GM12878 (cell line): ENCODE measurements at regions not wholly inside any gene's neighbourhood (a gene's known extent, or its start where the extent isn't known, plus 50 kb on each side); places are given as distances from the start of the nearest gene placed in this dataset.

Experiments
- ATAC-seq: fragments of 200-7000 bp; cut with Tn5 transposase; 3 replicates; pipeline ENCODE4 v1.9.1; 2020; ENCODE audit warnings: mild to moderate bottlenecking, moderate library complexity
- BruUV-seq: library from RNA; stranded (reverse); fragments of 400-500 nt; replicated peaks from 2 replicates; lab custom pipeline; 2021; lab: Mats Ljungman, UMichigan
- CTCF ChIA-PET: fragments of 300-600 bp; sonication (Branson Sonifier 250); formaldehyde crosslinking; extraction: SDS; loops from one replicate; lab custom pipeline; 2021; ENCODE audit warnings: inconsistent platforms; lab: Yijun Ruan, JAX
- POLR2A ChIA-PET: fragments of 350-600 bp; formaldehyde crosslinking; extraction: SDS; loops from one replicate; lab custom pipeline; 2021; ENCODE audit warnings: inconsistent platforms; lab: Charles Lee
- RAD21 ChIA-PET: fragments of 300-600 bp; sonication (Branson Sonifier 250); formaldehyde crosslinking; loops from one replicate; lab custom pipeline; 2023; ENCODE audit warnings: antibody characterized with exemption; ENCODE audit not compliant: unreplicated experiment; lab: Charles Lee
- SMC1A ChIA-PET: fragments of 300-600 bp; sonication (Branson Sonifier 250); formaldehyde crosslinking; loops from one replicate; lab custom pipeline; 2023; ENCODE audit not compliant: unreplicated experiment, uncharacterized antibody; lab: Charles Lee
- DNase-seq: peaks from one replicate; pipeline ENCODE4 v3.0.0-alpha.2; 2011; ENCODE audit warnings: low read depth, low spot score
- FAIRE-seq: peaks from 3 replicates; lab custom pipeline; 2011; peaks lifted over from hg19 to GRCh38; lab: Jason Lieb, UNC
- H2AFZ ChIP-seq: 2 replicates; pipeline ENCODE4 v1.6.0; 2011; ENCODE audit warnings: low read depth, low read length, control low read depth; ENCODE audit not compliant: control insufficient read depth
- H3K27ac ChIP-seq: 2 replicates; pipeline ENCODE4 v1.5.1; 2011; ENCODE audit warnings: control low read depth; ENCODE audit not compliant: control insufficient read depth, insufficient read depth
- H3K27me3 ChIP-seq, 2 experiments: replicated peaks in 1 of 2; 2 replicates each; pipeline versions ENCODE4 v1.6.0 to v1.6.1; 2011; ENCODE audit warnings: low read length in 1 of 2; ENCODE audit not compliant: control insufficient read depth in 2 of 2, insufficient read depth in 2 of 2
- H3K36me3 ChIP-seq, 2 experiments: 2 replicates each; pipeline ENCODE4 v1.5.1; 2011; ENCODE audit warnings: low read length in 1 of 2; ENCODE audit not compliant: control insufficient read depth in 2 of 2, insufficient read depth in 2 of 2
- H3K4me1 ChIP-seq: 2 replicates; pipeline ENCODE4 v1.6.1; 2011; ENCODE audit warnings: mild to moderate bottlenecking, low read length, moderate library complexity, mixed read lengths; ENCODE audit not compliant: control insufficient read depth, insufficient read depth
- H3K4me2 ChIP-seq: 2 replicates; pipeline ENCODE4 v1.6.0; 2011; ENCODE audit warnings: control low read depth; ENCODE audit not compliant: control insufficient read depth, insufficient read depth
- H3K4me3 ChIP-seq: fragments of 200-600 bp; sonication (generic); 2 replicates; pipeline ENCODE4 v1.5.1; 2016
- H3K79me2 ChIP-seq: 2 replicates; pipeline ENCODE4 v1.6.0; 2011; ENCODE audit warnings: low read length; ENCODE audit not compliant: control insufficient read depth, insufficient read depth
- H3K9ac ChIP-seq: 2 replicates; pipeline ENCODE4 v1.8.0; 2011; ENCODE audit warnings: low read length, control low read depth, mixed read lengths; ENCODE audit not compliant: control insufficient read depth, insufficient read depth
- H3K9me3 ChIP-seq: replicated peaks from 3 replicates; pipeline ENCODE4 v1.5.1; 2011; ENCODE audit warnings: mild to moderate bottlenecking, low read length; ENCODE audit not compliant: control insufficient read depth, insufficient read depth
- H4K20me1 ChIP-seq: 2 replicates; pipeline ENCODE4 v1.6.0; 2011; ENCODE audit not compliant: control insufficient read depth, insufficient read depth
- CTCF ChIP-seq, 3 experiments: IDR thresholded peaks in 2 of 3; conservative IDR thresholded peaks in 1 of 3; 2 replicates each; pipeline ENCODE4 v1.5.1; 2011; ENCODE audit warnings: low read depth in 3 of 3, low read length in 3 of 3, mild to moderate bottlenecking in 3 of 3, control low read depth in 2 of 3, moderate library complexity in 2 of 3, inconsistent platforms in 1 of 3, mixed read lengths in 1 of 3; ENCODE audit not compliant: control insufficient read depth in 2 of 3, insufficient read depth in 1 of 3; ENCODE audit errors: extremely low read depth in 1 of 3
- DPF2 ChIP-seq: fragments of 450-650 bp; IDR thresholded peaks from 2 replicates; pipeline ENCODE4 v1.6.1; 2017; ENCODE audit warnings: mild to moderate bottlenecking
- ESRRA ChIP-seq: IDR thresholded peaks from 2 replicates; pipeline ENCODE4 v1.6.1; 2012; ENCODE audit warnings: mild to moderate bottlenecking, low read length, improper control_type of control experiment
- FOXK2 ChIP-seq: fragments of 450-650 bp; IDR thresholded peaks from 2 replicates; pipeline ENCODE4 v1.6.1; 2017; ENCODE audit warnings: mild to moderate bottlenecking, moderate library complexity
- HCFC1 ChIP-seq: fragments of 150-350 bp; IDR thresholded peaks from 2 replicates; pipeline ENCODE4 v1.6.1; 2014; ENCODE audit warnings: low read length
- KDM1A ChIP-seq: fragments of 200-600 bp; sonication (generic); IDR thresholded peaks from 2 replicates; pipeline ENCODE4 v1.6.1; 2016; ENCODE audit warnings: borderline replicate concordance
- NR2C1 ChIP-seq: fragments of 450-650 bp; IDR thresholded peaks from 2 replicates; pipeline ENCODE4 v1.6.1; 2017; ENCODE audit warnings: antibody characterized with exemption, mild to moderate bottlenecking, moderate library complexity
- NRF1 ChIP-seq: conservative IDR thresholded peaks from 2 replicates; pipeline ENCODE4 v1.6.1; 2011; ENCODE audit warnings: mild to moderate bottlenecking, low read depth, low read length, improper control_type of control experiment
- PKNOX1 ChIP-seq: fragments of 450-650 bp; IDR thresholded peaks from 2 replicates; pipeline ENCODE4 v1.6.1; 2016; ENCODE audit warnings: mild to moderate bottlenecking
- SP1 ChIP-seq: IDR thresholded peaks from one replicate; pipeline ENCODE4 v1.6.1; 2011; ENCODE audit warnings: low read depth, low read length
- SUZ12 ChIP-seq: fragments of 200-600 bp; sonication (generic); IDR thresholded peaks from one replicate; pipeline ENCODE4 v1.6.1; 2018; ENCODE audit warnings: antibody characterized with exemption, mild to moderate bottlenecking; ENCODE audit not compliant: unreplicated experiment
- ZBTB33 ChIP-seq: fragments of 450-650 bp; IDR thresholded peaks from 2 replicates; pipeline ENCODE4 v1.6.1; 2017; ENCODE audit warnings: mild to moderate bottlenecking
- WGBS: methylation state at CpG from one replicate; pipeline ENCODE4 v1.1.6; 2016; ENCODE audit warnings: low lambda C conversion rate; ENCODE audit not compliant: insufficient replicate concordance, insufficient coverage; ENCODE audit errors: missing lambda C conversion rate; 5-methylcytosine and 5-hydroxymethylcytosine counted together
- in situ Hi-C: fragments of 300-500 bp; cut with MboI; formaldehyde crosslinking; loops from 9 replicates; pipeline ENCODE4 v1.14.3; 2018; ENCODE audit warnings: mixed read lengths
- intact Hi-C: fragments of 100-400 bp; cut with micrococcal nuclease; formaldehyde crosslinking; loops from one replicate; pipeline ENCODE4 v1.14.2; 2022; ENCODE audit not compliant: unreplicated experiment

GRCh38 chr4:138963412-138963811, 52.2 kb upstream of the NOCT start:
- Histone ChIP-seq H3K4me3 (no peak overlapping the region), H4K20me1 (no peaks in the 10 kb centered on the region), H3K36me3 (no peaks in the 10 kb centered on the region), H3K4me1 (no peaks in the 10 kb centered on the region), H3K9ac (no peak overlapping the region), H3K79me2 (no peaks in the 10 kb centered on the region), H3K9me3 (no peaks in the 10 kb centered on the region), H3K4me2 (no peak overlapping the region), H3K27me3 (no peaks in the 10 kb centered on the region; a peak in 1 of 4 replicates), H2AFZ (no peak overlapping the region), H3K27ac (no peak overlapping the region)
- in situ Hi-C loops (no loop called here), intact Hi-C loops (no loop called here)
- 4% methylated on average over 1 of the region's 4 CpGs for WGBS
- CTCF ChIA-PET: no interaction called here
- FAIRE-seq (no peak), ATAC-seq (no peak), DNase-seq (no peak)
- TF ChIP-seq SUZ12: no peak
- no TSS peak for BruUV-seq
- RAD21 ChIA-PET: no interaction called here
- POLR2A ChIA-PET: no interaction called here
- SMC1A ChIA-PET: no interaction called here

GRCh38 chr4:138961664-138962063, 53.9 kb upstream of the NOCT start:
- RAD21 ChIA-PET: no interaction called here
- TF ChIP-seq CTCF (IDR thresholded peaks at IDR 0.05 in 2 of 3, conservative IDR thresholded peaks at IDR 0.05 in 1 of 3; ENCODE audit: control insufficient read depth in 2 of 3, extremely low read depth in 1 of 3, insufficient read depth in 1 of 3, low read depth in 3 of 3, low read length in 3 of 3): no peak
- TF ChIP-seq KDM1A: no peak
- TF ChIP-seq FOXK2: no peak
- no peak for TF ChIP-seq NRF1
- TF ChIP-seq HCFC1: no peak
- TF ChIP-seq DPF2: no peak
- TF ChIP-seq ESRRA: no peak
- no peak for TF ChIP-seq NR2C1
- no peak for TF ChIP-seq SP1
- no peak for TF ChIP-seq ZBTB33
- no peak for TF ChIP-seq PKNOX1
- TF ChIP-seq, all 136 proteins: peak for 0
- no peaks in the 10 kb centered on the region for H4K20me1 ChIP-seq
- no peak overlapping the region for H3K4me3 ChIP-seq
- FAIRE-seq (no peak), DNase-seq (no peak), ATAC-seq (no peak)
- intact Hi-C loops (no loop called here), in situ Hi-C loops (no loop called here)
- no peak overlapping the region for H3K27ac ChIP-seq
- SMC1A ChIA-PET: no interaction called here
- H3K4me1 ChIP-seq: no peaks in the 10 kb centered on the region
- no peaks in the 10 kb centered on the region for H3K79me2 ChIP-seq
- BruUV-seq: no TSS peak
- WGBS: 0% methylated on average over 1 of the region's 1 CpG
- H3K9me3 ChIP-seq: no peaks in the 10 kb centered on the region
- POLR2A ChIA-PET: no interaction called here
- H3K27me3 ChIP-seq: no peaks in the 10 kb centered on the region; a peak in 1 of 4 replicates
- no peaks in the 10 kb centered on the region for H3K36me3 ChIP-seq
- H2AFZ ChIP-seq: no peak overlapping the region
- CTCF ChIA-PET: no interaction called here
- no peak overlapping the region for H3K4me2 ChIP-seq
- no peak overlapping the region for H3K9ac ChIP-seq
